Hematopoietic multipotent progenitor cell treated with erythropoietin and hydrocortisone succinate and interleukin-3 and kit ligand, for 17 days (in vitro differentiated cells): ENCODE measurements at regions not wholly inside any gene's neighbourhood (a gene's known extent, or its start where the extent isn't known, plus 50 kb on each side); places are given as distances from the start of the nearest gene placed in this dataset.

Experiments
- DNase-seq: peaks from one replicate; pipeline ENCODE4 v3.0.0-alpha.2; 2015; ENCODE audit warnings: low spot score

- no peak for DNase-seq
These were observed 604.8 kb upstream of the SEL1L start for GRCh38 chr14:82138431-82138830.

- no peak for DNase-seq
These were observed 613.2 kb upstream of the SEL1L start for GRCh38 chr14:82146846-82147245.

GRCh38 chr14:82153689-82154088, 620.0 kb upstream of the SEL1L start:
- DNase-seq, result no peak

GRCh38 chr14:82159624-82160023, 626.0 kb upstream of the SEL1L start:
- DNase-seq, result no peak

GRCh38 chr14:82180139-82180538, 646.5 kb upstream of the SEL1L start:
- DNase-seq, result no peak

GRCh38 chr14:82182646-82183045, 649.0 kb upstream of the SEL1L start:
- DNase-seq, result no peak

GRCh38 chr14:82190742-82191141, 657.1 kb upstream of the SEL1L start:
- no peak for DNase-seq

GRCh38 chr14:82192387-82192786, 658.7 kb upstream of the SEL1L start:
- DNase-seq, result no peak

GRCh38 chr14:82223276-82223675, 689.6 kb upstream of the SEL1L start:
- DNase-seq, result no peak

GRCh38 chr14:82224610-82225009, 691.0 kb upstream of the SEL1L start:
- DNase-seq, result no peak

GRCh38 chr14:82230748-82231147, 697.1 kb upstream of the SEL1L start:
- no peak for DNase-seq

- DNase-seq, result no peak
These were observed 705.0 kb upstream of the SEL1L start for GRCh38 chr14:82238649-82239048.

GRCh38 chr14:82239223-82239622, 705.6 kb upstream of the SEL1L start:
- DNase-seq, result no peak

- no peak for DNase-seq
These were observed 711.1 kb upstream of the SEL1L start for GRCh38 chr14:82244791-82245190.

GRCh38 chr14:82251494-82251893, 717.8 kb upstream of the SEL1L start:
- no peak for DNase-seq

GRCh38 chr14:82270286-82270685, 736.6 kb upstream of the SEL1L start:
- no peak for DNase-seq

- DNase-seq, result no peak
These were observed 765.2 kb upstream of the SEL1L start for GRCh38 chr14:82298811-82299210.

- no peak for DNase-seq
These were observed 775.5 kb upstream of the SEL1L start for GRCh38 chr14:82309199-82309598.

- DNase-seq, result no peak
These were observed 780.2 kb upstream of the SEL1L start for GRCh38 chr14:82313889-82314288.

GRCh38 chr14:82328442-82328841, 794.8 kb upstream of the SEL1L start:
- no peak for DNase-seq

GRCh38 chr14:82341261-82341810, 807.7 kb upstream of the SEL1L start:
- DNase-seq, result no peak

GRCh38 chr14:82342596-82342995, 808.9 kb upstream of the SEL1L start:
- DNase-seq, result no peak

GRCh38 chr14:82345184-82345583, 811.5 kb upstream of the SEL1L start:
- no peak for DNase-seq

GRCh38 chr14:82354126-82354525, 820.5 kb upstream of the SEL1L start:
- no peak for DNase-seq

- no peak for DNase-seq
These were observed 825.5 kb upstream of the SEL1L start for GRCh38 chr14:82359201-82359600.
